HepG2 (cell line): ENCODE measurements at regions not wholly inside any gene's neighbourhood (a gene's known extent, or its start where the extent isn't known, plus 50 kb on each side); places are given as distances from the start of the nearest gene placed in this dataset.

Source experiments
- AGO2 ChIP-seq: fragments of 200-400 bp; formaldehyde crosslinking; optimal IDR thresholded peaks from 2 replicates; pipeline ENCODE3; 2017; ENCODE audit warnings: mild to moderate bottlenecking, low read depth, low read length, moderate library complexity
- NFYB ChIP-seq: sonication (generic); formaldehyde crosslinking; IDR thresholded peaks from 2 replicates; pipeline ENCODE4 v1.4.0; 2020; ENCODE audit warnings: missing genetic modification reagents
- NR1H2 ChIP-seq: sonication (generic); formaldehyde crosslinking; IDR thresholded peaks from 2 replicates; pipeline ENCODE4 v1.8.1; 2022; ENCODE audit warnings: low read depth, missing genetic modification reagents, borderline replicate concordance
- SOX5 ChIP-seq: IDR thresholded peaks from 2 replicates; pipeline ENCODE4 v1.6.1; 2016; ENCODE audit warnings: borderline replicate concordance
- ZMYM4 ChIP-seq: sonication (generic); formaldehyde crosslinking; IDR thresholded peaks from 2 replicates; pipeline ENCODE4 v1.8.1; 2023; ENCODE audit warnings: mild to moderate bottlenecking, missing genetic modification reagents
- ZNF317 ChIP-seq: sonication (generic); formaldehyde crosslinking; IDR thresholded peaks from 2 replicates; pipeline ENCODE4 v1.5.0; 2020; ENCODE audit warnings: mild to moderate bottlenecking, missing genetic modification reagents

- TF ChIP-seq AGO2 = no peak
- TF ChIP-seq SOX5 (CRISPR knock-in tag) = no peak
- no peak for TF ChIP-seq ZNF317 (CRISPR knock-in tag)
- no peak for TF ChIP-seq NR1H2 (CRISPR knock-in tag)
- no peak for TF ChIP-seq NFYB
- TF ChIP-seq ZMYM4 (CRISPR knock-in tag) = no peak
Observed at GRCh38 chr2:84299211-84299775, 159.8 kb downstream of the SUCLG1 start.
